ENCODE measurements at regions not wholly inside any gene's neighbourhood (a gene's known extent, or its start where the extent isn't known, plus 50 kb on each side); places are given as distances from the start of the nearest gene placed in this dataset.

DNA sequence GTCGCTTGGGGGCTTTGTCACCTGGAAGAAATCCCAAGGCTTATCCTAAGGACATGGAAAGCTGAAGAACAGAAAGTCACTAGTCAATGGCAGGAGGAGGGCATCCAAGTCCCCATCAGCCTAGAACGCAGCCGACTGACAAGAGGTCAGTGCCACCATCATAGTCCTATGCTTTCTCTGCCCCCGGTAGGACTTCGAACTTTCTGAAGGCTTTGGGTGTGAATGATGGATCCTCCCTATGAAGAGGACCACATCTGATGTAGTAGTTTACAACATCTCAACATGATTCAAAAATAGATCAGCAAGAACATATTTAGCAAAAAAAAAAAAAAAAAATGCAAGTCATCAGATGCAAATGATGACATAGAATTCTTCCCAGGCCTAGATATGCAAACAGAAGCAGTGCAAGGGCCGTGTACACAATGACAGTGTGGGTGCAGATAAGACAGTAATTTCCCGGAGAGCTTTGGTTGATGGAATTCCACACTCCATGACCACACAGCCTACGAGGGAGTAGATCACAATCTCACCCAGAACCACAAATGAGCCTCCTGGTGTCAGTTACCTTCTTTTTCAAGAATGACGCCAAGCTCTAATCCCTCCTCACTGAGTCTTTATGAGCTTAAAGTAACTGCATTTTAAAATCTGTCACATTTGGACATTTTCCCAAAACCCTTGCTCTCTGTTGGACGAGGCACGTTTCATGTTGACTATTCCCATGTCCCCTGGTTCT, 88.2 kb downstream of the PSMG1 start:
- no peak overlapping the region for H3K4me3 ChIP-seq
- no peak for DNase-seq
- peak in 6 of 8 donors; percentile 18 to 62 (median 38) for ATAC-seq
- H3K4me1 ChIP-seq, result peaks cover 0 to 80% (median 27%) of the 10 kb centered on the region in 9 donors
- TF ChIP-seq, protein P1, sequence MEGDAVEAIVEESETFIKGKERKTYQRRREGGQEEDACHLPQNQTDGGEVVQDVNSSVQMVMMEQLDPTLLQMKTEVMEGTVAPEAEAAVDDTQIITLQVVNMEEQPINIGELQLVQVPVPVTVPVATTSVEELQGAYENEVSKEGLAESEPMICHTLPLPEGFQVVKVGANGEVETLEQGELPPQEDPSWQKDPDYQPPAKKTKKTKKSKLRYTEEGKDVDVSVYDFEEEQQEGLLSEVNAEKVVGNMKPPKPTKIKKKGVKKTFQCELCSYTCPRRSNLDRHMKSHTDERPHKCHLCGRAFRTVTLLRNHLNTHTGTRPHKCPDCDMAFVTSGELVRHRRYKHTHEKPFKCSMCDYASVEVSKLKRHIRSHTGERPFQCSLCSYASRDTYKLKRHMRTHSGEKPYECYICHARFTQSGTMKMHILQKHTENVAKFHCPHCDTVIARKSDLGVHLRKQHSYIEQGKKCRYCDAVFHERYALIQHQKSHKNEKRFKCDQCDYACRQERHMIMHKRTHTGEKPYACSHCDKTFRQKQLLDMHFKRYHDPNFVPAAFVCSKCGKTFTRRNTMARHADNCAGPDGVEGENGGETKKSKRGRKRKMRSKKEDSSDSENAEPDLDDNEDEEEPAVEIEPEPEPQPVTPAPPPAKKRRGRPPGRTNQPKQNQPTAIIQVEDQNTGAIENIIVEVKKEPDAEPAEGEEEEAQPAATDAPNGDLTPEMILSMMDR (IDR thresholded peaks at IDR 0.05), result no peak
- H3K27me3 ChIP-seq, result no peaks in the 10 kb centered on the region
- peak overlapping the region in 9 of 10 donors; percentile 27 to 84 (median 64) for H3K27ac ChIP-seq
- no peaks in the 10 kb centered on the region for H3K36me3 ChIP-seq
- no peaks in the 10 kb centered on the region for H3K9me3 ChIP-seq
- WGBS, 2 donors, result 72 to 75% methylated on average over 11 of the region's 11 CpGs
- intact Hi-C loops (cut with DNase I), result loop anchor here in 1 of 10 donors (10.0 kb wide), 1 partner anchor 290 kb away; the partner anchor contains the start of gene ETS2

DNA sequence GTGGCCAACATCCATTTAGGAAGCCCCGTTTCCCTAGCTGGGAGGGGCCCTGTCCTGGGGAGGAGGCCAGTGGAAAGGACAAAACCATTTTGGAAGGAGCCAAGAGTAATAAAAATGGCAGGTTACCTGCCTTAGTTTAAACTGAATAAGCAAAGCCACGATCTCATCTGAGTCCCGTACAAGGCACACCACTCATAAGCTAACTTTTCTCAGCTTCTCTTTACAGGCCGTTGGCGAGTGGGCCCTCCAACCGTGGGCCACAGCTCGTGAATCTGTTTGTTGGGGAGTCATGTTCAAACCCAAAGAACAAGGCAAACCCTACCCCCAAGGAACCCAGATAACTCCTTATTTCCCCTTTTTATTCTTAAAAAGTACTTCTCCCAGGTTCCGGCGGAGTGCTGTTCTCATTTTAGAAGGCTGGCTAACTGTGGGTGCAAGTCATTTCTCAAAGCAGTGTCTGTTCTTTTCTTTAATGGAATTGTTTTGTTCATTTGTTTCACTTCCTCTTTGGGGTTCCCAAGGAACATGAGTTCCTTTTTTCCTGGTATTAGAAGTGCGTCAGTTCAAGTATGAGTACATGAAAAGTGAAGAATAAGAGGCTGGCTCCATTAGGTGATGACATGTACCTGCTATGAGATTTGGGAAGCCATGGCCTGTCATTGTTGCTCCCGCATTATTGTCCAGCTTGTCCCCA, 89.0 kb downstream of the PSMG1 start:
- no peak for DNase-seq

DNA sequence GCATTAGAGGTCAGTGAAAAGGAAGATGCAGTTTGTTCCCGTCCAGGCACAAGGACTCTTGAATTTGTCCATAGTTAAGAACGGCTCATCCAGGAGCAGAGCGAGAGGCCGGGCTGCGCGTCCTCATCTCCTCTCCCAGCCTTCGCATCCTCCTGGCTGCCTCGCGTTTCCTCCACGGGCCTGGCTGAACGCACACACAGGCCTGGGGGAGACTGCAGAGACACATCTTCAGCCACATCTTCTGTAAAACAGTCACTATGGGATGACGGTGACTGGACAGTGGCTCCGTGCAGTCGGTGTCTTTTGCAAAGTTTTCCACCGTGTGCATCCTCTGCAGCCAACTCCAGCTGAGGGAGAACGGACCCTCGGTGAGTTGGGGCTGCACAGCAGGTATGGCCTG, 89.7 kb downstream of the PSMG1 start:
- 95 to 96% methylated on average over 17 of the region's 17 CpGs for WGBS, 2 donors
- H3K27ac ChIP-seq, result peak overlapping the region in 2 of 10 donors; percentile 14 to 84
- H3K27me3 ChIP-seq, result no peaks in the 10 kb centered on the region
- H3K4me3 ChIP-seq, result no peak overlapping the region
- no peaks in the 10 kb centered on the region for H3K36me3 ChIP-seq
- intact Hi-C loops (cut with DNase I), result loop anchor here in 1 of 10 donors (10.0 kb wide), 1 partner anchor 289 kb away; the partner anchor contains the start of gene ETS2
- no peaks in the 10 kb centered on the region for H3K9me3 ChIP-seq
- no peak for DNase-seq
- ATAC-seq, result no peak
- TF ChIP-seq, protein P1 (IDR thresholded peaks at IDR 0.05), result no peak
- peaks cover 2 to 82% (median 33%) of the 10 kb centered on the region in 9 donors for H3K4me1 ChIP-seq

More for the DNA sequence above, 89.0 kb downstream of the PSMG1 start:
- H3K4me1 ChIP-seq, result peaks cover 2 to 82% (median 27%) of the 10 kb centered on the region in 9 donors
- peak in 5 of 8 donors; percentile 13 to 54 (median 27) for ATAC-seq
- no peaks in the 10 kb centered on the region for H3K36me3 ChIP-seq
- TF ChIP-seq, protein P1 (IDR thresholded peaks at IDR 0.05), result no peak
- H3K27ac ChIP-seq, result peak overlapping the region in 7 of 10 donors; percentile 1 to 84 (median 58)
- H3K27me3 ChIP-seq, result no peaks in the 10 kb centered on the region
- no peak overlapping the region for H3K4me3 ChIP-seq
- intact Hi-C loops (cut with DNase I), result loop anchor here in 1 of 10 donors (10.0 kb wide), 1 partner anchor 289 kb away; the partner anchor contains the start of gene ETS2
- H3K9me3 ChIP-seq, result no peaks in the 10 kb centered on the region
- 86 to 87% methylated on average over 11 of the region's 11 CpGs for WGBS, 2 donors

DNA sequence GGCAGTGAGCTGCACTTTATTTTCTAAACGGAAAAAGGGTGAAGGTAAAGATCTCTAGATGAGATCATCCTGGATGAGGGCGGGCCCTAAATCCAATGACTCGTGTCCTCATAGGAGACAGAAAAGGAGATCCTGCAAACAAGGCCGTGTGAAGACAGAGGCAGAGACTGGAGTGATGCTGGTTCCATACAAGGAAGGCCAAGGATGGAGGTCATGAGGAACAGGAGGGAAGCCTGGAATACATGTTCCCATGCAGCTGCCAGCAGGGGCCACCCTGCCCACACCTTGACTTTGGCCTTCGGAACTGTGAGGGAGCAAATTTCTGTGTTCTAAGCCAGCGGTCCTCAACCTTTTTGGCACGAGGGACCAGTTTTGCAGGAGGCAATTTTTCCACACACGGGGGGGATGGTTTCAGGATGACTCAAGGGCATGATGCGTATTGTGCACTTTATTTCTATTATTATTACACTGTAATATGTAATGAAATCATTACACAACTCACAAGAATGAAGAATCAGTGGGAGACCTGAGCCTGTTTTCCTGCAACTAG, 94.3 kb downstream of the PSMG1 start:
- peaks cover 2 to 59% (median 33%) of the 10 kb centered on the region in 9 donors for H3K4me1 ChIP-seq
- H3K9me3 ChIP-seq, result no peaks in the 10 kb centered on the region
- intact Hi-C loops (cut with DNase I), result loop anchor here in 5 of 10 donors (5.0 to 10.0 kb wide), 6 partner anchors 33 to 282 kb away; partner anchors contain the start of gene ETS2 (in 2 of the 5)
- TF ChIP-seq, protein P1 (IDR thresholded peaks at IDR 0.05), result peak in 6 of 9 donors; percentile 10 to 43 (median 28)
- 55 to 60% methylated on average over 9 of the region's 9 CpGs for WGBS, 2 donors
- H3K4me3 ChIP-seq, result no peak overlapping the region
- DNase-seq (peak in 1 of 2 donors; percentile 47), ATAC-seq (peak in 6 of 8 donors; percentile 34 to 58 (median 47))
- H3K27ac ChIP-seq, result peak overlapping the region in 7 of 10 donors; percentile 88 to 98 (median 95)
- H3K36me3 ChIP-seq, result no peaks in the 10 kb centered on the region
- no peaks in the 10 kb centered on the region for H3K27me3 ChIP-seq
